OCI-LY3 (cell line): ENCODE measurements at regions not wholly inside any gene's neighbourhood (a gene's known extent, or its start where the extent isn't known, plus 50 kb on each side); places are given as distances from the start of the nearest gene placed in this dataset.

Experiments
- EZH2phosphoT487 ChIP-seq: fragments of 200-600 bp; shearing (Covaris generic); IDR thresholded peaks from 2 replicates; pipeline ENCODE4 v1.6.1; 2018; ENCODE audit warnings: antibody characterized with exemption, mixed run types, low read depth
- TF ChIP-seq, protein P1 (sequence below): fragments of 200-600, 300-600 bp; sonication (generic); IDR thresholded peaks from 2 replicates; pipeline ENCODE4 v1.5.1; 2014; ENCODE audit warnings: antibody characterized with exemption, low read length, low read depth

DNA sequence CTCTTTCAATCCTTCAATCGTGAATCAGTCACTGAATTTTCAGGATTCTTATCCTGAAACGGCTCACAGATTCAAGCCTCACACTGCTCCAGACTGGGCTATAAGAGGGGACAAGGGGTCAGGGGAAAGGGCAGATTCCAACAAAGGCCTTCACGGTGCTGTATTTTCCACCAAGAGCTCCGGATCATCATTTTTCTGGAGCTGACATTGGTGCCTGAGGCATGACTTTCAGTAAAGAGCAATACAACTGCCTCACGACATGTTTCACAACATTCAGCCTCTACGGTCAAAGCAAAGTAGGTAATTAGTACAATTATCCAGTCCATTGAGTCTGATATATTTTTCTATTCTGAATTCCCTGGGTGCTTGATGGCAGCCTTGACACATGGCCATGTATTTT lies 185.0 kb upstream of the PRICKLE2 start:
- TF ChIP-seq, protein P1, sequence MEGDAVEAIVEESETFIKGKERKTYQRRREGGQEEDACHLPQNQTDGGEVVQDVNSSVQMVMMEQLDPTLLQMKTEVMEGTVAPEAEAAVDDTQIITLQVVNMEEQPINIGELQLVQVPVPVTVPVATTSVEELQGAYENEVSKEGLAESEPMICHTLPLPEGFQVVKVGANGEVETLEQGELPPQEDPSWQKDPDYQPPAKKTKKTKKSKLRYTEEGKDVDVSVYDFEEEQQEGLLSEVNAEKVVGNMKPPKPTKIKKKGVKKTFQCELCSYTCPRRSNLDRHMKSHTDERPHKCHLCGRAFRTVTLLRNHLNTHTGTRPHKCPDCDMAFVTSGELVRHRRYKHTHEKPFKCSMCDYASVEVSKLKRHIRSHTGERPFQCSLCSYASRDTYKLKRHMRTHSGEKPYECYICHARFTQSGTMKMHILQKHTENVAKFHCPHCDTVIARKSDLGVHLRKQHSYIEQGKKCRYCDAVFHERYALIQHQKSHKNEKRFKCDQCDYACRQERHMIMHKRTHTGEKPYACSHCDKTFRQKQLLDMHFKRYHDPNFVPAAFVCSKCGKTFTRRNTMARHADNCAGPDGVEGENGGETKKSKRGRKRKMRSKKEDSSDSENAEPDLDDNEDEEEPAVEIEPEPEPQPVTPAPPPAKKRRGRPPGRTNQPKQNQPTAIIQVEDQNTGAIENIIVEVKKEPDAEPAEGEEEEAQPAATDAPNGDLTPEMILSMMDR, result no peak
- TF ChIP-seq EZH2phosphoT487, result no peak
